PC-9 (cell line): ENCODE measurements at regions not wholly inside any gene's neighbourhood (a gene's known extent, or its start where the extent isn't known, plus 50 kb on each side); places are given as distances from the start of the nearest gene placed in this dataset.

ENCODE experiments used
- BruUV-seq: library from RNA; stranded (reverse); fragments of 400-500 nt; replicated peaks from 2 replicates; lab custom pipeline; 2021; lab: Mats Ljungman, UMichigan
- CTCF ChIA-PET: fragments of 300-600 bp; sonication (Branson Sonifier 250); formaldehyde crosslinking; loops from one replicate; lab custom pipeline; 2022; ENCODE audit warnings: antibody characterized with exemption; lab: Charles Lee
- POLR2A ChIA-PET: fragments of 300-600 bp; sonication (Branson Sonifier 250); formaldehyde crosslinking; loops from one replicate; lab custom pipeline; 2022; ENCODE audit warnings: antibody characterized with exemption; ENCODE audit not compliant: unreplicated experiment; lab: Charles Lee
- DNase-seq, 2 experiments: peaks; one replicate each; pipeline versions ENCODE4 v3.0.0 to v3.0.0-alpha.2; 2015 to 2022; ENCODE audit warnings: mixed read lengths in 1 of 2
- H2AFZ ChIP-seq: fragments of 200-600 bp; sonication (generic); 2 replicates; pipeline ENCODE4 v1.8.1; 2017; ENCODE audit warnings: antibody characterized with exemption
- H3F3A ChIP-seq: fragments of 200-600 bp; sonication (generic); 2 replicates; pipeline ENCODE4 v1.8.1; 2017; ENCODE audit warnings: antibody characterized with exemption, mild to moderate bottlenecking, low read depth; ENCODE audit not compliant: insufficient read depth
- H3K27ac ChIP-seq: fragments of 200-600 bp; sonication (generic); 2 replicates; pipeline ENCODE4 v1.6.1; 2016; ENCODE audit warnings: mixed run types
- H3K27me3 ChIP-seq: fragments of 200-600 bp; sonication (generic); 2 replicates; pipeline ENCODE4 v1.6.1; 2016; ENCODE audit warnings: low read depth, mixed run types; ENCODE audit not compliant: insufficient read depth
- H3K36me3 ChIP-seq: fragments of 200-600 bp; sonication (generic); 2 replicates; pipeline ENCODE4 v1.6.1; 2016; ENCODE audit warnings: low read depth, mixed run types
- H3K4me1 ChIP-seq: fragments of 200-600 bp; sonication (generic); replicated peaks from 2 replicates; pipeline ENCODE4 v1.6.1; 2016; ENCODE audit warnings: mixed run types; ENCODE audit not compliant: insufficient read depth
- H3K4me2 ChIP-seq: fragments of 200-600 bp; sonication (generic); 2 replicates; pipeline ENCODE4 v1.6.1; 2017; ENCODE audit warnings: mixed run types
- H3K4me3 ChIP-seq: fragments of 200-600 bp; sonication (generic); 2 replicates; pipeline ENCODE4 v1.6.1; 2016; ENCODE audit warnings: mixed run types
- H3K79me2 ChIP-seq: fragments of 200-600 bp; sonication (generic); 2 replicates; pipeline ENCODE4 v1.6.1; 2017; ENCODE audit warnings: low read depth, mixed run types
- H3K9me2 ChIP-seq: fragments of 200-600 bp; sonication (generic); 2 replicates; pipeline ENCODE4 v1.8.1; 2017; ENCODE audit warnings: mild to moderate bottlenecking; ENCODE audit not compliant: insufficient read depth
- H3K9me3 ChIP-seq: fragments of 200-600 bp; sonication (generic); 2 replicates; pipeline ENCODE4 v1.8.1; 2016; ENCODE audit warnings: low read depth; ENCODE audit not compliant: insufficient read depth
- H4K20me1 ChIP-seq: fragments of 200-600 bp; sonication (generic); 2 replicates; pipeline ENCODE4 v1.8.1; 2017; ENCODE audit not compliant: insufficient read depth
- EZH2 ChIP-seq: fragments of 200-600 bp; sonication (generic); IDR thresholded peaks from 2 replicates; pipeline ENCODE4 v1.8.0; 2017; ENCODE audit warnings: antibody characterized with exemption, low read depth
- intact Hi-C: fragments of 100-400 bp; cut with micrococcal nuclease; formaldehyde crosslinking; loops from one replicate; pipeline ENCODE4 v1.10.0; 2022; ENCODE audit not compliant: unreplicated experiment
- TF ChIP-seq, protein P1 (sequence below): fragments of 200-600 bp; sonication (generic); conservative IDR thresholded peaks from 2 replicates; pipeline ENCODE4 v1.6.1; 2017; ENCODE audit warnings: mixed run types, antibody characterized with exemption, mild to moderate bottlenecking, moderate library complexity

GRCh38 chr4:85402371-85402770 is 72.6 kb upstream of the ARHGAP24 start:
- no peaks in the 10 kb centered on the region for H3K27me3 ChIP-seq
- no peak overlapping the region for H3K27ac ChIP-seq
- H3K79me2 ChIP-seq = no peaks in the 10 kb centered on the region
- CTCF ChIA-PET = no interaction called here
- H3K36me3 ChIP-seq = no peaks in the 10 kb centered on the region
- H3K4me3 ChIP-seq = no peak overlapping the region
- no peaks in the 10 kb centered on the region for H4K20me1 ChIP-seq
- intact Hi-C loops = no loop called here
- H3K4me1 ChIP-seq = no peaks in the 10 kb centered on the region
- H3K9me2 ChIP-seq = no peaks in the 10 kb centered on the region
- POLR2A ChIA-PET = no interaction called here
- H2AFZ ChIP-seq = no peak overlapping the region
- no peak overlapping the region for H3K4me2 ChIP-seq
- no peak for DNase-seq
- no TSS peak for BruUV-seq
- no peaks in the 10 kb centered on the region for H3F3A ChIP-seq
- no peaks in the 10 kb centered on the region for H3K9me3 ChIP-seq
- TF ChIP-seq, protein P1, sequence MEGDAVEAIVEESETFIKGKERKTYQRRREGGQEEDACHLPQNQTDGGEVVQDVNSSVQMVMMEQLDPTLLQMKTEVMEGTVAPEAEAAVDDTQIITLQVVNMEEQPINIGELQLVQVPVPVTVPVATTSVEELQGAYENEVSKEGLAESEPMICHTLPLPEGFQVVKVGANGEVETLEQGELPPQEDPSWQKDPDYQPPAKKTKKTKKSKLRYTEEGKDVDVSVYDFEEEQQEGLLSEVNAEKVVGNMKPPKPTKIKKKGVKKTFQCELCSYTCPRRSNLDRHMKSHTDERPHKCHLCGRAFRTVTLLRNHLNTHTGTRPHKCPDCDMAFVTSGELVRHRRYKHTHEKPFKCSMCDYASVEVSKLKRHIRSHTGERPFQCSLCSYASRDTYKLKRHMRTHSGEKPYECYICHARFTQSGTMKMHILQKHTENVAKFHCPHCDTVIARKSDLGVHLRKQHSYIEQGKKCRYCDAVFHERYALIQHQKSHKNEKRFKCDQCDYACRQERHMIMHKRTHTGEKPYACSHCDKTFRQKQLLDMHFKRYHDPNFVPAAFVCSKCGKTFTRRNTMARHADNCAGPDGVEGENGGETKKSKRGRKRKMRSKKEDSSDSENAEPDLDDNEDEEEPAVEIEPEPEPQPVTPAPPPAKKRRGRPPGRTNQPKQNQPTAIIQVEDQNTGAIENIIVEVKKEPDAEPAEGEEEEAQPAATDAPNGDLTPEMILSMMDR = no peak
- TF ChIP-seq EZH2 = no peak

GRCh38 chr4:85406185-85406584 is 68.8 kb upstream of the ARHGAP24 start:
- no peak overlapping the region for H3K4me2 ChIP-seq
- H3K79me2 ChIP-seq = no peaks in the 10 kb centered on the region
- no peaks in the 10 kb centered on the region for H3K4me1 ChIP-seq
- H3K9me3 ChIP-seq = no peaks in the 10 kb centered on the region
- no peaks in the 10 kb centered on the region for H3K27me3 ChIP-seq
- H3K4me3 ChIP-seq = no peak overlapping the region
- ChIA-PET CTCF (no interaction called here), POLR2A (no interaction called here)
- no peaks in the 10 kb centered on the region for H4K20me1 ChIP-seq
- no peak for DNase-seq
- H2AFZ ChIP-seq = no peak overlapping the region
- H3K9me2 ChIP-seq = no peaks in the 10 kb centered on the region
- H3K36me3 ChIP-seq = no peaks in the 10 kb centered on the region
- intact Hi-C loops = no loop called here
- no peak overlapping the region for H3K27ac ChIP-seq
- TF ChIP-seq, protein P1 = no peak
- no peak for TF ChIP-seq EZH2
- no TSS peak for BruUV-seq
- H3F3A ChIP-seq = no peaks in the 10 kb centered on the region

DNA sequence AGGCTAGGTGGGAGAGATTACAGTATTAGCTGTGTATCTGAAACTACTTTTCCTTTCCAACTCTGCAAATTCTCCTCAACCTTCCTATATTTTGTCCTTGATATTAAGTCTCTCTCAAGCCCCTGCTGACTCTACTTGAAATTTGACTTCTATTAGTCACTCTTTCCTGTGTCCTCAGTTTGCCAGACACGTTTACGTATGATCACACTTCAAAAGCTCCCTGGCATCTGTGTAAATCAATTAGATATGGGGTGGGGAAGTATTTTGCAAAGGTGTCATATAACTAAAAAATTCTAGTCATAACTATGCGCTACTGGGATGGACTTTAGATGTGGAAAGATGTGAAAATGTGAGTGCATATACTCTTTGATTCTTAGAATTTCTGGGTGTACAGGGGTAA is 67.4 kb upstream of the ARHGAP24 start:
- H3K9me2 ChIP-seq = no peaks in the 10 kb centered on the region
- no peaks in the 10 kb centered on the region for H3K27me3 ChIP-seq
- POLR2A ChIA-PET = no interaction called here
- H3K4me3 ChIP-seq = no peak overlapping the region
- no peaks in the 10 kb centered on the region for H3F3A ChIP-seq
- H3K27ac ChIP-seq = no peak overlapping the region
- no peak overlapping the region for H2AFZ ChIP-seq
- no peak for TF ChIP-seq EZH2
- TF ChIP-seq, protein P1 = no peak
- no peak overlapping the region for H3K4me2 ChIP-seq
- H4K20me1 ChIP-seq = no peaks in the 10 kb centered on the region
- intact Hi-C loops = no loop called here
- DNase-seq = no peak
- no peaks in the 10 kb centered on the region for H3K79me2 ChIP-seq
- H3K9me3 ChIP-seq = no peaks in the 10 kb centered on the region
- no TSS peak for BruUV-seq
- no peaks in the 10 kb centered on the region for H3K36me3 ChIP-seq
- CTCF ChIA-PET = no interaction called here
- H3K4me1 ChIP-seq = no peaks in the 10 kb centered on the region
